HUES6 (cell line): ENCODE measurements at regions not wholly inside any gene's neighbourhood (a gene's known extent, or its start where the extent isn't known, plus 50 kb on each side); places are given as distances from the start of the nearest gene placed in this dataset.

ENCODE experiments used
- H3K27ac ChIP-seq: 2 replicates; pipeline ENCODE4 v1.7.0; 2013; ENCODE audit warnings: low read depth, mild to moderate bottlenecking, low read length, inconsistent platforms
- H3K27me3 ChIP-seq: 2 replicates; pipeline ENCODE4 v1.6.1; 2013; ENCODE audit warnings: low read length; ENCODE audit not compliant: control insufficient read depth, insufficient read depth
- H3K36me3 ChIP-seq: 2 replicates; pipeline ENCODE4 v1.6.1; 2013; ENCODE audit warnings: low read length; ENCODE audit not compliant: control insufficient read depth, insufficient read depth
- H3K4me1 ChIP-seq: 2 replicates; pipeline ENCODE4 v1.6.1; 2013; ENCODE audit warnings: low read length; ENCODE audit not compliant: control insufficient read depth, insufficient read depth
- H3K4me3 ChIP-seq: 2 replicates; pipeline ENCODE4 v1.5.1; 2013; ENCODE audit warnings: low read depth, low read length
- H3K9ac ChIP-seq: one replicate; pipeline ENCODE4 v1.6.1; 2013; ENCODE audit warnings: mild to moderate bottlenecking, low read length
- H3K9me3 ChIP-seq: 2 replicates; pipeline ENCODE4 v1.6.1; 2013; ENCODE audit warnings: low read depth, low read length; ENCODE audit not compliant: control insufficient read depth, insufficient read depth

DNA sequence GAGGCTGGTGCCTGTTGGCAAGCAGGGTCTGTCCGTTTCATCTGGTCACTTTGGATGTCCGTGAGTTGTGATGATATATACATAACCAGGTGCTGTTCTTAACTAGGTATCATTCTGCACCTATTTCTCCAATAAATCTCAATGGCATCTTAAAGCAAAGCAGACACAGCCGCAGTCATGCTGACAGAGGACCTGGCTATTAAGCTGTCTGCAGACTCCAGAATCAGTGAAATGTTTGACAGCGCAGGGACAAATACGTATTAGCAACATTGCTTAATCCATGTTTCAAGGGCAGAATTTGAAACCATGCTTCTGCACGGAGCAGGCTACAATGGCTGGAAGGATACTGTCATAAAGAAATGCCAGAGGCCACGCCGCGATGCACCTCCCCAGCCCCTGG lies 414.6 kb downstream of the ZNF516 start:
- H3K9me3 ChIP-seq, result peaks cover 8% of the 10 kb centered on the region; the same call in 1 of the 2 replicates
- H3K4me1 ChIP-seq, result no peaks in the 10 kb centered on the region; the same call in 1 of the 2 replicates
- H3K9ac ChIP-seq, result no peak overlapping the region
- H3K36me3 ChIP-seq, result no peaks in the 10 kb centered on the region
- H3K27me3 ChIP-seq, result no peaks in the 10 kb centered on the region
- H3K4me3 ChIP-seq, result no peak overlapping the region
- no peak overlapping the region for H3K27ac ChIP-seq

DNA sequence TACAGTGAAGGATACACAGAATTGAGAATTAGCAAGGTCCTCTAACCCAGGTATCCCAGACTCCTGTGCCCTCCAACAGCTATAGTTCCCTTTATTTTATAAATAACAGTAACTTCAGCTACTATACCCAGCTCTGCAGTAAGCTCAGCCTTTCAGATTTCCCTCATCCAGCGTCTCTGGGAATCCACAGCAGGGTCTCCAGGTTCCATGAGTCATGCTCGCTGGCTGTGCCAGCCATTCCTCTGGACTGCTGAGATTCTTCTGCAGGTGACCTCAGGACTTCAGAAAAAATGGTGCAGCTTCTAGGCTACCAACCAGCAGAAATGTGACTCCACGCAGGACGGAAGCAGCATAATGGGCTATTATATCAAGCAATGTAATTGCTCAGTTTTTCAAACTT lies 419.3 kb downstream of the ZNF516 start:
- Histone ChIP-seq H3K9me3 (peaks cover under 1% of the 10 kb centered on the region; the same call in 1 of the 2 replicates), H3K36me3 (no peaks in the 10 kb centered on the region), H3K27ac (no peak overlapping the region), H3K4me1 (no peaks in the 10 kb centered on the region; the same call in 1 of the 2 replicates), H3K4me3 (no peak overlapping the region), H3K9ac (no peak overlapping the region), H3K27me3 (no peaks in the 10 kb centered on the region)

- peaks cover 15% of the 10 kb centered on the region for H3K4me1 ChIP-seq
- no peak overlapping the region for H3K27ac ChIP-seq
- no peaks in the 10 kb centered on the region for H3K9me3 ChIP-seq
- peak overlapping the region; percentile 53 for H3K9ac ChIP-seq
- H3K27me3 ChIP-seq, result no peaks in the 10 kb centered on the region
- H3K36me3 ChIP-seq, result no peaks in the 10 kb centered on the region
- H3K4me3 ChIP-seq, result peak overlapping the region; percentile 24; the same call in 1 of the 2 replicates
These were observed 430.0 kb downstream of the ZNF516 start for GRCh38 chr18:76064998-76065397.

DNA sequence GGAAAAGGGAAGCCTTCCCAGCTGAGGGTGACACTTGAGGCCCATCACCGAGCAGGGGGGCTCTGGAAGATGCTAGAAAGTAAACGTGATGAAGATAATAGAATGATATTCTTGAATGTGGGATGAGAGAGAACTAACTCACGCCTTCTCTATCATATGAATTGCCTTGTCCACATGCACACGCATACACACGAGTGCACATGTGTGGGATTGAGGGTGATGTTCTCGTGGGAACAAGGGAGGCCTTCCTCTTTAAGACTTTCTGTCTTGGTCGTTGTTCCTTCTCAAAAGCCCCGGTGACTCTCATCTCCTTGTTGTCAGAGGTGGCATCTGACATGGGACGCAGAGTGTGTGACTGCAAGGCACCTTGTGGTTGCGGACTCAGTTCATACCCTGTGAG lies 436.9 kb downstream of the ZNF516 start:
- H3K36me3 ChIP-seq, result no peaks in the 10 kb centered on the region
- no peak overlapping the region for H3K9ac ChIP-seq
- H3K4me1 ChIP-seq, result no peaks in the 10 kb centered on the region
- no peaks in the 10 kb centered on the region for H3K9me3 ChIP-seq
- H3K4me3 ChIP-seq, result no peak overlapping the region
- no peak overlapping the region for H3K27ac ChIP-seq
- no peaks in the 10 kb centered on the region for H3K27me3 ChIP-seq

DNA sequence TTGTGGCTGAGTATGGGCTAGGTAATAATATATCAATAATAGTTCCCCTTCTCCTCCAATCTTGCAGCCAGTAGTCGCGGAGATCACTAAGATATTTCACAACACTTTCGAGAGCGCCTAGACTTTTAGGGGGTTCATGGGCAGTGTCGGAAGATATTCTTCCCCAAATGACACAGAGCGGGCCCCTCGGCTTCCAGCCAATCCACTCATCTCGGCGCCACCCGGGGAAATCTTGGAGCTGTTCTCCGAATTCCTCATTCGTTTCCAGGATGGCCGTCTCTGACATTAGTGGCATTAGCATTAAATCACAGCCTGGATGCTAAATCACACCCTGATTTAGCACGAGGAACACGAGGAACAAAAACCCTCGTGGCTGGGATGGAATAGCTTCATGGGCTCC lies 437.7 kb downstream of the ZNF516 start:
- Histone ChIP-seq H3K27me3 (no peaks in the 10 kb centered on the region), H3K4me3 (no peak overlapping the region), H3K27ac (no peak overlapping the region), H3K4me1 (no peaks in the 10 kb centered on the region), H3K36me3 (no peaks in the 10 kb centered on the region), H3K9ac (no peak overlapping the region), H3K9me3 (no peaks in the 10 kb centered on the region)

GRCh38 chr18:76056471-76057110 lies 438.5 kb downstream of the ZNF516 start:
- Histone ChIP-seq H3K27me3 (no peaks in the 10 kb centered on the region), H3K9ac (no peak overlapping the region), H3K9me3 (no peaks in the 10 kb centered on the region), H3K36me3 (no peaks in the 10 kb centered on the region), H3K4me1 (no peaks in the 10 kb centered on the region), H3K27ac (no peak overlapping the region), H3K4me3 (no peak overlapping the region)

- Histone ChIP-seq H3K4me3 (no peak overlapping the region), H3K36me3 (no peaks in the 10 kb centered on the region), H3K9ac (no peak overlapping the region), H3K27me3 (no peaks in the 10 kb centered on the region), H3K4me1 (no peaks in the 10 kb centered on the region), H3K27ac (no peak overlapping the region), H3K9me3 (no peaks in the 10 kb centered on the region)
These were observed 439.5 kb downstream of the ZNF516 start for GRCh38 chr18:76055578-76055977.

GRCh38 chr18:76055025-76055424 lies 440.0 kb downstream of the ZNF516 start:
- no peak overlapping the region for H3K9ac ChIP-seq

GRCh38 chr18:76054156-76054555 lies 440.9 kb downstream of the ZNF516 start:
- no peak overlapping the region for H3K4me3 ChIP-seq
- no peak overlapping the region for H3K9ac ChIP-seq
- no peak overlapping the region for H3K27ac ChIP-seq
- no peaks in the 10 kb centered on the region for H3K4me1 ChIP-seq
- no peaks in the 10 kb centered on the region for H3K36me3 ChIP-seq
- H3K9me3 ChIP-seq, result no peaks in the 10 kb centered on the region
- H3K27me3 ChIP-seq, result no peaks in the 10 kb centered on the region

More at GRCh38 chr18:76055025-76055424, 440.0 kb downstream of the ZNF516 start:
- Histone ChIP-seq H3K9me3 (no peaks in the 10 kb centered on the region), H3K36me3 (no peaks in the 10 kb centered on the region), H3K4me3 (no peak overlapping the region), H3K4me1 (no peaks in the 10 kb centered on the region), H3K27ac (no peak overlapping the region), H3K27me3 (no peaks in the 10 kb centered on the region)

- Histone ChIP-seq H3K27ac (no peak overlapping the region), H3K9ac (no peak overlapping the region), H3K4me1 (no peaks in the 10 kb centered on the region), H3K27me3 (no peaks in the 10 kb centered on the region), H3K36me3 (no peaks in the 10 kb centered on the region), H3K4me3 (no peak overlapping the region), H3K9me3 (no peaks in the 10 kb centered on the region)
These were observed 441.5 kb downstream of the ZNF516 start for GRCh38 chr18:76053551-76053950.

DNA sequence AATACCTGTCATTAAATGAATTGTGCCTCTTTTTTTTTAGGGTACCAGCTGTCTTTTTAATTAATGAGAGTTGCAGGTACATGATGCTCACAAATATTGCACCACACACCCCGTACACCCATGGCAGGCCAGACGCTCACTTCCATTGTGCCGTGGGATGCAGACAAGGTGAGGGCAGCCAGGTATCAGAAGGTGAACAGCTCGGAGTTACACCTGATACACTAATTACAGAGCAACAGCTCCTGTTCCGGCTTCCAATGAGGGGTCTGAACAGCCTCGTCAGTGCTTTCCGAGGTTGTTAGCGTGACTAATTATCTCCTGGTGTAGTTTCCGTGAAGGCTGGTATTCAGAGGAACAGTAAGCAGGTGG lies 442.8 kb downstream of the ZNF516 start:
- H3K9me3 ChIP-seq, result no peaks in the 10 kb centered on the region

More for the DNA sequence above, 442.8 kb downstream of the ZNF516 start:
- no peak overlapping the region for H3K4me3 ChIP-seq
- H3K27me3 ChIP-seq, result no peaks in the 10 kb centered on the region
- no peak overlapping the region for H3K27ac ChIP-seq
- H3K4me1 ChIP-seq, result no peaks in the 10 kb centered on the region
- H3K36me3 ChIP-seq, result no peaks in the 10 kb centered on the region
- no peak overlapping the region for H3K9ac ChIP-seq
